ENCODE measurements at regions not wholly inside any gene's neighbourhood (a gene's known extent, or its start where the extent isn't known, plus 50 kb on each side); places are given as distances from the start of the nearest gene placed in this dataset.

GRCh38 chr5:93209476-93209875 is 371.5 kb downstream of the NR2F1-AS1 start:
- Histone ChIP-seq H3K27ac (ENCODE audit: low read depth in 2 of 2, low read length in 2 of 2) (no peak overlapping the region), H3K36me3 (ENCODE audit: control insufficient read depth in 2 of 3, insufficient read depth in 3 of 3, low read length in 3 of 3) (no peaks in the 10 kb centered on the region), H3K27me3 (ENCODE audit: control insufficient read depth, insufficient read depth, low read length) (no peaks in the 10 kb centered on the region), H3K4me1 (ENCODE audit: control insufficient read depth in 2 of 3, insufficient read depth in 2 of 3, low read depth in 1 of 3, low read length in 3 of 3) (no peaks in the 10 kb centered on the region), H3K9me3 (ENCODE audit: control insufficient read depth in 2 of 3, insufficient read depth in 1 of 3, low read length in 3 of 3) (no peaks in the 10 kb centered on the region), H3K9ac (ENCODE audit: low read length in 3 of 3) (no peak overlapping the region), H3K4me3 (ENCODE audit: low read length in 3 of 3) (no peak overlapping the region)
- no peak for TF ChIP-seq CTCF (IDR thresholded peaks at IDR 0.05; ENCODE audit: borderline replicate concordance, extremely low read depth, insufficient read depth)
- intact Hi-C loops (cut with DNase I), result no loop called here
- DNase-seq (no peak), FAIRE-seq (no peak)

- no peak overlapping the region for H3K9ac ChIP-seq (ENCODE audit: low read length in 3 of 3)
- peak overlapping the region in 1 of 2 donors; percentile 36 for H3K27ac ChIP-seq (ENCODE audit: low read depth in 2 of 2, low read length in 2 of 2)
- no peak for TF ChIP-seq CTCF (IDR thresholded peaks at IDR 0.05; ENCODE audit: borderline replicate concordance, extremely low read depth, insufficient read depth)
- H3K9me3 ChIP-seq (ENCODE audit: control insufficient read depth in 2 of 3, insufficient read depth in 1 of 3, low read length in 3 of 3), result no peaks in the 10 kb centered on the region
- no peak for FAIRE-seq
- DNase-seq, result peak in 2 of 5 donors; percentile 66 to 93
- H3K36me3 ChIP-seq (ENCODE audit: control insufficient read depth in 2 of 3, insufficient read depth in 3 of 3, low read length in 3 of 3), result no peaks in the 10 kb centered on the region
- no peaks in the 10 kb centered on the region for H3K4me1 ChIP-seq (ENCODE audit: control insufficient read depth in 2 of 3, insufficient read depth in 2 of 3, low read depth in 1 of 3, low read length in 3 of 3)
- H3K4me3 ChIP-seq (ENCODE audit: low read length in 3 of 3), result no peak overlapping the region
- intact Hi-C loops (cut with DNase I), result no loop called here
- no peaks in the 10 kb centered on the region for H3K27me3 ChIP-seq (ENCODE audit: control insufficient read depth, insufficient read depth, low read length)
Measured at GRCh38 chr5:93208141-93208751, 372.8 kb downstream of the NR2F1-AS1 start.

GRCh38 chr5:93206203-93206602 is 374.8 kb downstream of the NR2F1-AS1 start:
- DNase-seq (no peak), FAIRE-seq (no peak)
- intact Hi-C loops (cut with DNase I), result no loop called here
- H3K36me3 ChIP-seq (ENCODE audit: control insufficient read depth in 2 of 3, insufficient read depth in 3 of 3, low read length in 3 of 3), result no peaks in the 10 kb centered on the region
- no peak overlapping the region for H3K9ac ChIP-seq (ENCODE audit: low read length in 3 of 3)
- no peaks in the 10 kb centered on the region for H3K9me3 ChIP-seq (ENCODE audit: control insufficient read depth in 2 of 3, insufficient read depth in 1 of 3, low read length in 3 of 3)
- H3K4me1 ChIP-seq (ENCODE audit: control insufficient read depth in 2 of 3, insufficient read depth in 2 of 3, low read depth in 1 of 3, low read length in 3 of 3), result no peaks in the 10 kb centered on the region
- no peaks in the 10 kb centered on the region for H3K27me3 ChIP-seq (ENCODE audit: control insufficient read depth, insufficient read depth, low read length)
- TF ChIP-seq CTCF (IDR thresholded peaks at IDR 0.05; ENCODE audit: borderline replicate concordance, extremely low read depth, insufficient read depth), result no peak
- no peak overlapping the region for H3K27ac ChIP-seq (ENCODE audit: low read depth in 2 of 2, low read length in 2 of 2)
- H3K4me3 ChIP-seq (ENCODE audit: low read length in 3 of 3), result no peak overlapping the region

- intact Hi-C loops (cut with DNase I), result no loop called here
- Histone ChIP-seq H3K4me1 (ENCODE audit: control insufficient read depth in 2 of 3, insufficient read depth in 2 of 3, low read depth in 1 of 3, low read length in 3 of 3) (no peaks in the 10 kb centered on the region), H3K36me3 (ENCODE audit: control insufficient read depth in 2 of 3, insufficient read depth in 3 of 3, low read length in 3 of 3) (no peaks in the 10 kb centered on the region), H3K27ac (ENCODE audit: low read depth in 2 of 2, low read length in 2 of 2) (no peak overlapping the region), H3K9ac (ENCODE audit: low read length in 3 of 3) (no peak overlapping the region), H3K9me3 (ENCODE audit: control insufficient read depth in 2 of 3, insufficient read depth in 1 of 3, low read length in 3 of 3) (no peaks in the 10 kb centered on the region), H3K27me3 (ENCODE audit: control insufficient read depth, insufficient read depth, low read length) (no peaks in the 10 kb centered on the region), H3K4me3 (ENCODE audit: low read length in 3 of 3) (no peak overlapping the region)
- FAIRE-seq, result no peak
- TF ChIP-seq CTCF (IDR thresholded peaks at IDR 0.05; ENCODE audit: borderline replicate concordance, extremely low read depth, insufficient read depth), result no peak
- no peak for DNase-seq
Measured at GRCh38 chr5:93201061-93201460, 380.0 kb downstream of the NR2F1-AS1 start.
